HT1080 (cell line): ENCODE measurements at regions not wholly inside any gene's neighbourhood (a gene's known extent, or its start where the extent isn't known, plus 50 kb on each side); places are given as distances from the start of the nearest gene placed in this dataset.

Experiments used
- DNase-seq: peaks from one replicate; pipeline ENCODE4 v3.0.0-alpha.2; 2015; ENCODE audit warnings: low read depth

GRCh38 chr13:105948143-105948542 lies 587.3 kb downstream of the EFNB2 start:
- no peak for DNase-seq

DNA sequence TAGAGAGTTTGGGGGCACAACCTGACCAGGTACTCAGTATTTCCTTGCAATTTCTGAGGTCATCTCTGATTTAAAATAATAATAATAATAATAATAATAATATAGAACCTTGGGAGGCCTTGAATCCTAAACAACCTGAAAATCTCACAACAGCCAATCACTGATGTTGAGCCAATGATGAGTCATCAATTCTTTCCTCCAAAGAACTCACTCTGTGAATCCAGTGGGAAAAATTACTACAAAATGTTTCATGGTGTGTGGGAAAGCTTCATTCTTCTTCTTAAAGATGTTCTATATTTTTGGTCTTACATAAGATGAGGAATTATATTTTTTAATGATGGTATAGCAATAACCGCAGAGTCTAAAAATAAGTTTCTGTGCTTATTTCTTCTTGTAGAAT lies 594.6 kb downstream of the EFNB2 start:
- DNase-seq: no peak

- no peak for DNase-seq
Observed at GRCh38 chr13:105937451-105937850, 598.0 kb downstream of the EFNB2 start.

DNA sequence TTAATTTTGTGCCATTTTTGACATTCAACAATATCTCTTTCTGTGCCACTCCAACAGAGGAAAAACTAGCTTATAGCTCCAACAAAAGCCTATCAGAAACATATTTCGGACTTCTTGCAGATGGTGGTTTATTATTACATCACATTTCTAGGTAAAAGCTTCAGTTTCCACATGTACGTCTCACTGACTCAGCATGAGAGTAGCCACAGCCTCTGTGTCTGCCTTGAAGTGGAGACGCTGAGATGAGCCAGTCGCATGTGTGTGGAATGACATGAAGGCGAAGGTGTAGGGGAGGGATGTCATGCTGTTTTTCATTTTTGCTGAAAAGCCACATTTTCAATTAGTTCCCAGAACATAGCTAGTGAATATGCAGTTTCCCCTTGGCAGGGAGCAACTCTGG lies 598.6 kb downstream of the EFNB2 start:
- no peak for DNase-seq

- DNase-seq: no peak
Observed at GRCh38 chr13:105929505-105929904, 606.0 kb downstream of the EFNB2 start.

GRCh38 chr13:105928901-105929300 lies 606.6 kb downstream of the EFNB2 start:
- DNase-seq: no peak

- DNase-seq: no peak
Observed at GRCh38 chr13:105928048-105928447, 607.4 kb downstream of the EFNB2 start.

- DNase-seq: peak; percentile 11
Observed at GRCh38 chr13:105925496-105925895, 610.0 kb downstream of the EFNB2 start.

GRCh38 chr13:105921711-105922110 lies 613.8 kb downstream of the EFNB2 start:
- no peak for DNase-seq

DNA sequence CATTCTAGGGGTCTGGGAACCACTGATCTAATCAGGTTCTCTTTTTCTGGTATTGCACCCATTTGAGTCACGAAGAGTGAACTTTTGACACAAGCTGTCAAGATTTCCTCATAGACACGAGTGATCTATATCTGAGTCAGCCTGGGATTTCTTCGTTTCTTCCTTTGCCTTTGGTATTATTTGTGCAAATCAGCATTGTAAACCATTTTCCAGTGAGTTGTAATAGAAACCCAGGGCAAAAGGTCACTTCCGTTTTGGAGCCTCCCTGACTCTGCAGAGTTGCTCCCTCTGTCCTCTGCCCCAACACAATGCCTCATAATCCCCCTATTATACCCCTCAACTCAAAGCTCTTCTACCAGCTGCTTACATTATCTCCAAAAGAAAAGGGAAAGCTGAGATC lies 615.1 kb downstream of the EFNB2 start:
- peak; percentile 87 for DNase-seq

GRCh38 chr13:105918842-105919741 lies 616.4 kb downstream of the EFNB2 start:
- peak; percentile 86 for DNase-seq

- DNase-seq: no peak
Observed at GRCh38 chr13:105915146-105915850, 620.2 kb downstream of the EFNB2 start.

GRCh38 chr13:105914291-105915036 lies 621.0 kb downstream of the EFNB2 start:
- peak; percentile 11 for DNase-seq

- peak; percentile 77 for DNase-seq
Observed at GRCh38 chr13:105908586-105908985, 626.9 kb downstream of the EFNB2 start.

DNA sequence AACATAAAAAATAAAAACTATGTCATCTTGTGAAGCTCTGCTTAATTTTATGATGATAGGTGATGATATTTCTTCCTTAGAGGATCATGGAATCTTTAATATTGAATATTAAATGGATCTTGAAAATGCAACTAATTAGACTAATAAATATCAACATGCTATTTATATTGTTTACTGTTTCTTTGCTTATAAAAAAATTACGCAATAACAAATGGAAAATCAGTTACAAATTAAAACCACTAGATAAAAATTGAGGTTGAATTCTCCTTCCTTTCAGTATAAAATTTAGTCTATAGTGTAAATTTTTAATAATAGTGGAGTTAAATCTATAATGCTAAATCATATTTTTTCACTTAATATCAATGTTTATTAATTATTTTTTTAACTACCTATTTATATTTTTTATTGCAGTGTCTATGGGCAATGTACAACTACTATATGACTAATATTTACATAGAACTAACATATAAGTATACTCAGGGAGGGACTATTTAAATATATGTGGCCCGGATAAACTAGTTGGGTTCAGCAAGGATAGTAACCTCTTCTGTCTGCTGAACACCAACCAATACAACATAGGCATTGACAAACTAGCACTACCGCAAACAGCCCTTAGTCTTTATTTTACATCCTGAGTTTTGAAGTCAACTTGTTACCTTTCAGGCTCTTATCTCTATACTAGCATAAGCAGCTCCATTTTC lies 628.0 kb downstream of the EFNB2 start:
- DNase-seq: no peak

- no peak for DNase-seq
Observed at GRCh38 chr13:105906746-105907145, 628.7 kb downstream of the EFNB2 start.

- DNase-seq: no peak
Observed at GRCh38 chr13:105904034-105904742, 631.3 kb downstream of the EFNB2 start.

DNA sequence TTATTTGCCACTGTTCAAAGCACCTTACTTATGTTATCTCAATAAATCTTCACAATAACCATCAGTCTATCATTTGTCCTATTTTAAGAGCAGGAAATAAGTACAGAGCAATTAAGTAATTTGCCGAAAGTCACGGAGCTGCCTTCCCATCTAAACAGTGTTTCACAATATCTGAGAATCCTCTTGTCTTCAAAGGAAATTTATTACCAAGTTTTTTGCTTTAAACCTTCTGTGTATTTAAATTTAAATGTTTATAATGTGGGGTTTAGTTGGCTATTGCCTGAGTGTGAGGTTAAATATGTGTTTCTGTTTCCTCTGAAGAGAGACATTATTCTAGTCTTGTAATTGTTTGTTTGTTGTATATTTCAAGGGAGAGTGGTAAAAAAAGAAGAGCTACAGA lies 633.1 kb downstream of the EFNB2 start:
- no peak for DNase-seq

DNA sequence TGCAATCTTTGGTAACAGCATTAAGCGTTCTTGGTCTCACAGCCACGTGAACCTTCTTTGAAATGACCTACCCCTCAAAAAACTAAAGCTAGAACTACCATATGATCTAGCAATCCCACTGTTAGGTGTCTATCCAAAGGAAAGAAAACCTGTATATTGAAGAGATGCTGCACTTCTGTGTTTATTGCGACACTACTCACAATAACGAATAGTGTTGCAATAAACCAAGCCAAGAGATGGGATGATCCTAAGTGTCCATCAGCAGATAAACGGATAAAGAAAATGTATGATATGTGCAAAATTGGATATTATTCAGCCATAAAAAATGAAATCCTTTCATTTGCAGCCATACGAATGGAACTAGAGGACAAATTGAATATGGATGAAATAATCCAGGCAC lies 637.9 kb downstream of the EFNB2 start:
- DNase-seq: no peak

DNA sequence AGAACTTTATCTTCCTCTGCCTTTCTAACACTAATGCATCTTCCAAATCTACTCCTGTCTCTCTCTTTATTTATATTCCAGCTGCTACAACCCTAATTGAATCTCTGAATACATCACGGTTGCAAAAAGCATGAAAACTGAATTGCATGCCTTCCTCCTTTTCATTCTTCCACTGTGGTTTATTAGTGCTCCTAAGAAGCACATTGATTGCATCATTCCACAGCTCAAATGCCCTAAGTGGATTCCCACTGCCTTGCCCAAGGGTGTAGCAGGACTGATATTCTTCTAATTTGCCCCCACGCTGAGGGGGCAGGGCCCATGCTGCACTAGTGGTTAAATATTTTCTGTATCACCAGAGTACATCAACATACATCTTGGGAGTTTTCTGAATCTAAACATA lies 640.8 kb downstream of the EFNB2 start:
- DNase-seq: no peak

DNA sequence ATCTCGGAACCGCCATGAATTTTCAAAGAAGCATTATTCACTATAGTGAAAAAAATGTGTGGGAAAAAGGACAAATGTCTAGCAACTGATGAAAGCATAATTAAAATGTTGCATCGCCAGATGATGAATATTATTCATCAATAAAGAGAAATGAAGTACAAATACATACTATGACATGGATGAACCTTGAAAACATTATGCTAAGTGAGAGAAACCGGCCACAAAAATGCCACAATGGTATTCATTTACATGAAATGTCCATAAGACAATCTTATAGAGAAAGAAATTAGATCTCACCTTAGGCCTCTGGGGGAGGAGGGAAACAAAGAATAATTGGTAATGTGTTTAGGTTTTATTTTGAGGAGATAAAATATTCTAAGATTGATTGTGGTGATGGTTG lies 645.0 kb downstream of the EFNB2 start:
- no peak for DNase-seq
